Astrocyte of the cerebellum (primary cell): ENCODE measurements at regions not wholly inside any gene's neighbourhood (a gene's known extent, or its start where the extent isn't known, plus 50 kb on each side); places are given as distances from the start of the nearest gene placed in this dataset.

Experiments
- DNase-seq: peaks from one replicate; pipeline ENCODE4 v3.0.0-alpha.2; 2011; ENCODE audit warnings: low read depth
- H3K4me3 ChIP-seq: 2 replicates; pipeline ENCODE4 v1.5.1; 2011; ENCODE audit warnings: mild to moderate bottlenecking, low read depth, low read length, moderate library complexity
- CTCF ChIP-seq: IDR thresholded peaks from 2 replicates; pipeline ENCODE4 v1.5.1; 2012; ENCODE audit warnings: low read length, low read depth, moderate library complexity, mild to moderate bottlenecking; ENCODE audit errors: missing control alignments
- in situ Hi-C: cut with HindIII; loops from 2 replicates; pipeline ENCODE4 v1.10.0; 2017; ENCODE audit warnings: low sequenced_read_pairs

GRCh38 chr1:115456441-115456961, 118.5 kb upstream of the NGF start:
- DNase-seq: no peak
- TF ChIP-seq CTCF: no peak
- in situ Hi-C loops: no loop called here
- no peak overlapping the region for H3K4me3 ChIP-seq

DNA sequence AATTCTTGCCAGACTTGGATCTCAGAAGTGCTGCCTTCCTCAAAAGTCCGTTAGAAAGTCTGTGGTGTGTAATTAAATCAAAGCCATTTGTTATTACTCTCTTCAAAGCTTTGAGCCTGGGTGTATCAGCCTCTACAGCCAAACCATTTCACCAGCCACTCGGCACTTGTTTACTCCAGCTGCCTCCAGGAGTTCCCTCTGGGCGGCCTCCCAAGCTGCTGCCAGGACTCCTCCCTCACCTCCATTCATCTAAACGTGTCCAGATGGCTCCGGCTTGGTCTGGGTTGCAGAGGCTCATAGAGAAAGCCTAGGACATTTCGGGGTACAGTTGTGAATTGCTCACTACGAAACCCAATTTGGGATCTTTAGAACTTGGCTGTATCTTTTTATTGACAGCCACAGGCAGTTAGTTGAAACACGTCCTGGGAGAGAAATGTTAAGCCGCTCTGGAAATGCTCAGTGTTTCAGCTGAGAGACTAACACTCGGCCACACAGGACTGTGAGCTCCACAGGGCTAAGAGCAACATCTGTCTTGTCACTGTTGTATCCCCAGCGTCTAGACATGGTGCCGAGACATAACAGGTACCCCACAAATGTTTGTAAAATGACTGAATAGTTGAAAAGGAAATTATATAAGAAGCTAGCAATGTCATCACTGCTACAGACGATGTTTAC, 116.9 kb upstream of the NGF start:
- no peak for DNase-seq
- in situ Hi-C loops: no loop called here
- H3K4me3 ChIP-seq: no peak overlapping the region
- no peak for TF ChIP-seq CTCF

DNA sequence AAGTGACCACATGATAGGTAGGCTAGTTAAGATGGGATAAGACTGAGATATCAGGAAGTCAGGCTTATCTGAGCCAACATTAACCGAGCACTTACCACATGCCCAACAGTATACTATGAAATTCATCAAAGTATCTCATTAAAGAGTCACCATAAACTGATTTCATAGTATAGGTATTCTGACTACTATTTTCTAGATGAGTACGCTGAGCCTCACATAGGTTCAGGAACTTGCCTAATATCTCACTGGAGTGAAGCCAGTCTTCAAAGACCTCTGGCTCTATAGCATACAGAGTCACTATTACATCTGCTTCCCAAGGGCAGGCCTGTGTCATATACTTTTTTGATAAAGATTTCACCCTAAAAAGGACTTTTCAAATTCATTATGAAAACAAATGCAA, 115.6 kb upstream of the NGF start:
- in situ Hi-C loops: no loop called here
- no peak overlapping the region for H3K4me3 ChIP-seq
- DNase-seq: no peak
- no peak for TF ChIP-seq CTCF

- no peak overlapping the region for H3K4me3 ChIP-seq
- no peak for TF ChIP-seq CTCF
- in situ Hi-C loops: no loop called here
- no peak for DNase-seq
Measured at GRCh38 chr1:115452600-115453329, 114.7 kb upstream of the NGF start.

DNA sequence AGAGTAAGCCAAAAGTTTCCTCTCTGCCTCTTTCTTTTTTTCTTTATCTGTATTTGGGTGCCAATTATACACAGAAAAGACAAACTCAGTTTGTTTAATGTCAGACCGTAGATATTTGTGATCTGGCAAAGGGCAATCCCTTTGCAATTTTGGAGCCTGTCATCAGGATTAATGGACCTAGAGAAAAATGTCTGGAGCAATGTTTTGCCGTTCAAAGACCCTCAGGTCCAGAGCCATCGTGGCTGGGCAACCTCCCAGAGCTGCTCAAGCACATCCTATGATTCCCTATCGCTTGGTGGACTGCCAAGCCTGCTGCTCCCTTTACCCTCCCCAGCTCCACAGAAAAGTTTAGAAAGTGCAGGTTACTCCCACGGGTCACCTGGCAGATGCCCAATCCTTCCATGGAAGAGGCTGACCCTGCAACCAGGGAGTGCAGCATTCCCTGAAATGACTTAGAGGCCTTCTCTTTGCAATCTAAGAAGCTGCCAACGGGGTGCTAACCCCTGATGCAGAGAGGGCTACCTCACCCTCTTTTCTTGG, 112.5 kb upstream of the NGF start:
- H3K4me3 ChIP-seq: no peak overlapping the region
- DNase-seq: no peak
- TF ChIP-seq CTCF: no peak
- in situ Hi-C loops: no loop called here

DNA sequence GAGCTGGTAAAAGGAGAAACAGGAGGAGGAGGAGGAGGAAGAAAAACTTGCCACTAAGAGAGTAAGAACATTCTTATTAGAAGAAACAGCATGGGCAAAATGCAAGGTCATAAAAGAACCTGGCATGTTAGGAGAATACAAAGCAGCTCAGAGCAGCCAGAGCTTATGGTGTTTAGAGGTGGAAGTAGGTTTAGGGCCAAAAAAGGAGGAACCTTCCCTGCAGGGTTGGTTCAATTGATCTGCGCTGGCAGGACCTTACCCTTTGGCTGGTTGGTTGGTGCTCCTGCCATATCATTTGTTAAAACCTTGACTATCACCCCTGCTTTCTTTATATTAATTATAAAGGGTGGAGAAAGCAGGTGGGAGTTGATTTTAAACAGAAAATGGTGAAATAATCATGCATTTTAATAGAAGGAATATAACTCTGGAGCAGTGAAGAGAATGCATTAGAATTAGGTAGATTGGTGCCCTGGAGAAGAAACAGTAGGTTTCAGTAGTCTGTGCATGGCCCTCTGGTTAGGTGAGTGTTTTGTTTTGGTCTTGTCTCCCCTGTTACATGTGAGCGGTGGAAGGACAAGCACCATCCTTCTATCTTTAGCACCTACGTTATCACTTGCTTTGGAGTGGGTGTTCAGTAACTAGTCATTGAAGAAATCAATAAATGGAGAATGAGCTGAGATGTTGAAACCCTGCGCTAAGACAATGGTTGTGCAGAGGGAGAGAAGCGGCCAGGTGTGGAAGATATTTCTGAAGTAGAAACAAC, 110.4 kb upstream of the NGF start:
- in situ Hi-C loops: no loop called here
- no peak for DNase-seq
- H3K4me3 ChIP-seq: no peak overlapping the region
- TF ChIP-seq CTCF: no peak
